ENCODE measurements at regions not wholly inside any gene's neighbourhood (a gene's known extent, or its start where the extent isn't known, plus 50 kb on each side); places are given as distances from the start of the nearest gene placed in this dataset.

DNA sequence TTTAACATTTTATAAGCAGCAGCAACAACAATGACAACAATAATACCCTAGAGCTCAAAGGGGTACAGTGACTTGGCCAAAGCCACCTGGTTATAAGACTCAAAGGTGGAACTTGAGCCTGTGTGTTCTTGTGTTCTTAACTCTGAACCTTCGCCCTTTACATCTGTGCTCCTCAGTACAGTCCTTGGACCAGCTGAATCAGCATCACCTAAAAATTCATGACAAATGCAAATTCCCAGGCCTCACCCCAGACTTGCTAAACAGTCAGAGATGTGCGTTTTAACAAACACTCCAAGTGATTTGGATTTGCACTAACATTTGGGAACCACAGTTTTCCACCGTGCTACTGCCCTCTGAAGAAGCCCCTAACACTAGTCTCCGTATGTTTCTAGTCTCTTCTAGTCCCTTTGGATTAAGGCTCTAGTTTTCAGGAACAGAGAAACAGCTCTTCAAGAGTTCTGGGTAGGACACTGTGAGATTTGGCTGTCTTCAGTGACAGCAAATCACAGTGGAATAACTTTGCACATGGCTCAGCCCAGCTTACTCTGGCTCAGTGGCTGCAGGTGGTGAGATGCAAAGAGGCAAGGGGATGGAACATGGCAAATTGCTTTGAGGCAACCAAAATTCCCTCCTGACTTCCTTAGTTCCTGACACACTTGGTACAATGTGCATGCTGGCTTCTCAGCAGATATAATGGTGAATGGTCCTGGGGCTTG lies 151.0 kb upstream of the CDH11 start:
- DNase-seq (ENCODE audit: low read depth) = no peak
- TF ChIP-seq CTCF (IDR thresholded peaks at IDR 0.05; ENCODE audit: low read length, missing control alignments) = no peak
- H3K4me3 ChIP-seq (replicated peaks; ENCODE audit: low read depth, low read length) = no peak overlapping the region

GRCh38 chr16:65271996-65272395 lies 150.1 kb upstream of the CDH11 start:
- no peak for TF ChIP-seq CTCF (IDR thresholded peaks at IDR 0.05; ENCODE audit: low read length, missing control alignments)
- H3K4me3 ChIP-seq (replicated peaks; ENCODE audit: low read depth, low read length) = no peak overlapping the region
- no peak for DNase-seq (ENCODE audit: low read depth)

- H3K4me3 ChIP-seq (replicated peaks; ENCODE audit: low read depth, low read length) = no peak overlapping the region
- TF ChIP-seq CTCF (IDR thresholded peaks at IDR 0.05; ENCODE audit: low read length, missing control alignments) = no peak
- DNase-seq (ENCODE audit: low read depth) = peak; percentile 39
Measured at GRCh38 chr16:65268331-65268730, 146.5 kb upstream of the CDH11 start.

GRCh38 chr16:65263896-65264295 lies 142.0 kb upstream of the CDH11 start:
- no peak for DNase-seq (ENCODE audit: low read depth)
- no peak for TF ChIP-seq CTCF (IDR thresholded peaks at IDR 0.05; ENCODE audit: low read length, missing control alignments)

DNA sequence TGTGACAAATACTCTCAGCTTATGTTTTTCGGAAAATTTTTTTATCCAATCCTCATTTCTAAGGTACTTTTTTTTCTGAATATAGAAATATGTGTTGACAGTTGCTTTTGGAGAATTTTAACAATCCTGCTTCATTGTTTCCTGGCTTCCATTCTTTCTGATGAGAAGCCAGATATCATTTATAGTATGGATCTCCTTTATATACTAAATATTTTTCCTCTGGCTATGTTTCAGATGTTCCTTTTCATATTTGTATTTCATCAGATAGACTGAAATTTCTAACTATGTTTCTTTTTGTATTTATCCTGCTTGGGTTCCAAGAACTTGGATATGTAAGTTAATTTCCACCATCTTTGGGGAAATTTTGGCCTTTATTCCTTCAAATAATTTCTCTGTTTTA lies 138.9 kb upstream of the CDH11 start:
- no peak for TF ChIP-seq CTCF (IDR thresholded peaks at IDR 0.05; ENCODE audit: low read length, missing control alignments)
- no peak overlapping the region for H3K4me3 ChIP-seq (replicated peaks; ENCODE audit: low read depth, low read length)
- no peak for DNase-seq (ENCODE audit: low read depth)

More at GRCh38 chr16:65263896-65264295, 142.0 kb upstream of the CDH11 start:
- no peak overlapping the region for H3K4me3 ChIP-seq (replicated peaks; ENCODE audit: low read depth, low read length)

- no peak for TF ChIP-seq CTCF (IDR thresholded peaks at IDR 0.05; ENCODE audit: low read length, missing control alignments)
- H3K4me3 ChIP-seq (replicated peaks; ENCODE audit: low read depth, low read length) = no peak overlapping the region
- no peak for DNase-seq (ENCODE audit: low read depth)
Measured at GRCh38 chr16:65254144-65254543, 132.3 kb upstream of the CDH11 start.

GRCh38 chr16:65249768-65250167 lies 127.9 kb upstream of the CDH11 start:
- no peak overlapping the region for H3K4me3 ChIP-seq (replicated peaks; ENCODE audit: low read depth, low read length)
- DNase-seq (ENCODE audit: low read depth) = peak; percentile 82
- TF ChIP-seq CTCF (IDR thresholded peaks at IDR 0.05; ENCODE audit: low read length, missing control alignments) = no peak
